ENCODE measurements at regions not wholly inside any gene's neighbourhood (a gene's known extent, or its start where the extent isn't known, plus 50 kb on each side); places are given as distances from the start of the nearest gene placed in this dataset.

DNA sequence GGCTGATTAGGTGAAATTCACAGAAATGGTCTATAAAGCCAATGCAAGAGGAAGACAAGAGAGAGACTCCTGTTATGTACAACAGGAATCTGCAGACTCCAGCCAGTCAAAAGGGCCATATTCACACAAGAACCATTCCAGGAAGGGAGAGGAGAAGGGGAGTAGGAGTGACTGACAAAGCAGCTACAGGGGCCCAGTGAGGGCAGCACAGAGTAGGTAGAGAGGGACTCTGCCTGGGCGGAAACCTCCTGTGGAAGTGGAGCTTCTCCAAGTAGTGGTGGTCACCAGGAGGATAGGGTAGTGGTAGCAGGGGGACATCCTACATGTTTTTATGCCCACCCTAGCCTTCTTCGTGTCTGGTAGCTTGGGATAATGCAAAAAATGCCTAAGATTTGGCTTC lies 667.3 kb downstream of the ACTL7B start:
- Histone ChIP-seq H3K4me3 (ENCODE audit: low read length) (no peak overlapping the region), H3K79me2 (ENCODE audit: low read length) (no peaks in the 10 kb centered on the region), H3K4me2 (ENCODE audit: low read length) (no peak overlapping the region), H3F3A (ENCODE audit: low read length, unreplicated experiment) (no peaks in the 10 kb centered on the region), H3K4me1 (ENCODE audit: insufficient read depth, low read length) (peaks cover 11% of the 10 kb centered on the region), H3K9me2 (replicated peaks; ENCODE audit: low read length) (no peaks in the 10 kb centered on the region), H3K27ac (ENCODE audit: low read length) (no peak overlapping the region), H3K27me3 (ENCODE audit: low read length) (no peaks in the 10 kb centered on the region), H3K36me3 (ENCODE audit: low read depth, low read length) (no peaks in the 10 kb centered on the region), H3K9ac (ENCODE audit: low read length) (no peak overlapping the region), H4K20me1 (ENCODE audit: low read length) (no peaks in the 10 kb centered on the region), H2AFZ (ENCODE audit: low read length) (no peak overlapping the region), H3K9me3 (ENCODE audit: low read length) (no peaks in the 10 kb centered on the region)
- CTCF ChIA-PET = no interaction called here
- DNase-seq (no peak), ATAC-seq (no peak)
- intact Hi-C loops (cut with micrococcal nuclease) = no loop called here
- POLR2A ChIA-PET (ENCODE audit: unreplicated experiment) = no interaction called here
- TF ChIP-seq, protein P1, sequence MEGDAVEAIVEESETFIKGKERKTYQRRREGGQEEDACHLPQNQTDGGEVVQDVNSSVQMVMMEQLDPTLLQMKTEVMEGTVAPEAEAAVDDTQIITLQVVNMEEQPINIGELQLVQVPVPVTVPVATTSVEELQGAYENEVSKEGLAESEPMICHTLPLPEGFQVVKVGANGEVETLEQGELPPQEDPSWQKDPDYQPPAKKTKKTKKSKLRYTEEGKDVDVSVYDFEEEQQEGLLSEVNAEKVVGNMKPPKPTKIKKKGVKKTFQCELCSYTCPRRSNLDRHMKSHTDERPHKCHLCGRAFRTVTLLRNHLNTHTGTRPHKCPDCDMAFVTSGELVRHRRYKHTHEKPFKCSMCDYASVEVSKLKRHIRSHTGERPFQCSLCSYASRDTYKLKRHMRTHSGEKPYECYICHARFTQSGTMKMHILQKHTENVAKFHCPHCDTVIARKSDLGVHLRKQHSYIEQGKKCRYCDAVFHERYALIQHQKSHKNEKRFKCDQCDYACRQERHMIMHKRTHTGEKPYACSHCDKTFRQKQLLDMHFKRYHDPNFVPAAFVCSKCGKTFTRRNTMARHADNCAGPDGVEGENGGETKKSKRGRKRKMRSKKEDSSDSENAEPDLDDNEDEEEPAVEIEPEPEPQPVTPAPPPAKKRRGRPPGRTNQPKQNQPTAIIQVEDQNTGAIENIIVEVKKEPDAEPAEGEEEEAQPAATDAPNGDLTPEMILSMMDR (conservative IDR thresholded peaks at IDR 0.05; ENCODE audit: low read depth, low read length) = no peak
- no peak for TF ChIP-seq EZH2 (IDR thresholded peaks at IDR 0.05; ENCODE audit: low read length, unreplicated experiment)
- no peak for TF ChIP-seq EZH2phosphoT487 (IDR thresholded peaks at IDR 0.05; ENCODE audit: borderline replicate concordance, low read length)
- no TSS peak for BruUV-seq (replicated peaks)

DNA sequence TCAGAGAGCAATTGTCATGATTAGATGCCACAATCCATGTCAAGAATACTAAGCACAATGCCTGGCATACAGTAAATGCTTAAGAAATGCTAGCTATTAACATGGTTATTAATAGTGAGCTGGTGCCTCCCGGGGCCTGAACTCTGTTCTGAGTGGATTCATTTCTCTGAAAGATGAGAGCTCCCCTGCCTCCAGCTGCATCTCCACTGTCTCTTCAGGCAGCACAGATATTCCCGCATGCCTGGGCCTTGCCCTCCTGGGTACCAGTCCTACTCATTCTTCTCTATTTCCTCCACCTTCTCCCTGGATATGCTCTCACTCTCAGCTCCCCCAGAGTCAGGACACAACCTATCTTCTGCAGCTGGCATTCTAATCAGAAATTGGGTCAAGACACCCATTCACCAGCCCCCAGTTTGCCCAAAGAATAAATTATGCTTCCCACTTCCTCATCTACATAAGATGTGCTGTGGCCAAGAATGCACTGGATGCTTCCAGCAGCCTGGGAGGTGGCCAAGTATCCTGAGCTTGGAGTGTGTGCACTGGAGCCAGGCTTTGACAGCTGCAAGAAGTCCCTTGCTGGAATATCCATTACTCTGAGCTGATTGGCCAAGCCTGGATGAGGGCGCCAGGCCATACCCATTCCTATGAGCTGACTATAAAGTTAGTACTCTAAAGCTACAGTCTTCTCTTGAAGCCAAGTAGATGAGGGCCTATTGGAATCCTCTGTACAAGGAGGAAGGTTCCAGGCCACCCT lies 669.0 kb downstream of the ACTL7B start:
- no peaks in the 10 kb centered on the region for H3K36me3 ChIP-seq (ENCODE audit: low read depth, low read length)
- ATAC-seq = no peak
- H2AFZ ChIP-seq (ENCODE audit: low read length) = no peak overlapping the region
- ChIA-PET CTCF (no interaction called here), POLR2A (ENCODE audit: unreplicated experiment) (no interaction called here)
- H3K27ac ChIP-seq (ENCODE audit: low read length) = no peak overlapping the region
- H3K9ac ChIP-seq (ENCODE audit: low read length) = no peak overlapping the region
- no peaks in the 10 kb centered on the region for H3K9me3 ChIP-seq (ENCODE audit: low read length)
- no peaks in the 10 kb centered on the region for H4K20me1 ChIP-seq (ENCODE audit: low read length)
- no peaks in the 10 kb centered on the region for H3K27me3 ChIP-seq (ENCODE audit: low read length)
- BruUV-seq (replicated peaks) = no TSS peak
- no peaks in the 10 kb centered on the region for H3K9me2 ChIP-seq (replicated peaks; ENCODE audit: low read length)
- TF ChIP-seq, protein P1 (conservative IDR thresholded peaks at IDR 0.05; ENCODE audit: low read depth, low read length) = no peak
- TF ChIP-seq EZH2phosphoT487 (IDR thresholded peaks at IDR 0.05; ENCODE audit: borderline replicate concordance, low read length) (no peak), EZH2 (IDR thresholded peaks at IDR 0.05; ENCODE audit: low read length, unreplicated experiment) (no peak)
- H3K4me3 ChIP-seq (ENCODE audit: low read length) = no peak overlapping the region
- no peak for DNase-seq
- intact Hi-C loops (cut with micrococcal nuclease) = no loop called here
- H3F3A ChIP-seq (ENCODE audit: low read length, unreplicated experiment) = no peaks in the 10 kb centered on the region
- H3K79me2 ChIP-seq (ENCODE audit: low read length) = no peaks in the 10 kb centered on the region
- no peak overlapping the region for H3K4me2 ChIP-seq (ENCODE audit: low read length)
- peaks cover 16% of the 10 kb centered on the region for H3K4me1 ChIP-seq (ENCODE audit: insufficient read depth, low read length)

GRCh38 chr9:108185613-108186012 lies 670.2 kb downstream of the ACTL7B start:
- ChIA-PET POLR2A (ENCODE audit: unreplicated experiment) (no interaction called here), CTCF (no interaction called here)
- Histone ChIP-seq H3K4me1 (ENCODE audit: insufficient read depth, low read length) (peaks cover 16% of the 10 kb centered on the region), H3K4me3 (ENCODE audit: low read length) (no peak overlapping the region), H3K9me2 (replicated peaks; ENCODE audit: low read length) (no peaks in the 10 kb centered on the region), H3K27me3 (ENCODE audit: low read length) (no peaks in the 10 kb centered on the region), H3K9ac (ENCODE audit: low read length) (no peak overlapping the region), H2AFZ (ENCODE audit: low read length) (no peak overlapping the region), H3K27ac (ENCODE audit: low read length) (no peak overlapping the region), H4K20me1 (ENCODE audit: low read length) (no peaks in the 10 kb centered on the region), H3K9me3 (ENCODE audit: low read length) (no peaks in the 10 kb centered on the region), H3K79me2 (ENCODE audit: low read length) (no peaks in the 10 kb centered on the region), H3K36me3 (ENCODE audit: low read depth, low read length) (no peaks in the 10 kb centered on the region), H3F3A (ENCODE audit: low read length, unreplicated experiment) (no peaks in the 10 kb centered on the region), H3K4me2 (ENCODE audit: low read length) (no peak overlapping the region)
- no TSS peak for BruUV-seq (replicated peaks)
- intact Hi-C loops (cut with micrococcal nuclease) = no loop called here
- DNase-seq = no peak
- no peak for ATAC-seq
- no peak for TF ChIP-seq EZH2 (IDR thresholded peaks at IDR 0.05; ENCODE audit: low read length, unreplicated experiment)
- TF ChIP-seq EZH2phosphoT487 (IDR thresholded peaks at IDR 0.05; ENCODE audit: borderline replicate concordance, low read length) = no peak
- TF ChIP-seq, protein P1 (conservative IDR thresholded peaks at IDR 0.05; ENCODE audit: low read depth, low read length) = no peak
